Panc1 (cell line): ENCODE measurements at regions not wholly inside any gene's neighbourhood (a gene's known extent, or its start where the extent isn't known, plus 50 kb on each side); places are given as distances from the start of the nearest gene placed in this dataset.

Experiments used
- ATAC-seq: fragments of 200-7000 bp; cut with Tn5 transposase; 2 replicates; pipeline ENCODE4 v1.9.1; 2020; ENCODE audit warnings: mild to moderate bottlenecking, moderate library complexity
- BruUV-seq: library from RNA; stranded (reverse); fragments of 400-500 nt; replicated peaks from 2 replicates; lab custom pipeline; 2021; lab: Mats Ljungman, UMichigan
- CTCF ChIA-PET: fragments of 300-600 bp; sonication (Branson Sonifier 250); formaldehyde crosslinking; loops from one replicate; lab custom pipeline; 2022; ENCODE audit warnings: antibody characterized with exemption; lab: Charles Lee
- POLR2A ChIA-PET: fragments of 300-600 bp; sonication (Branson Sonifier 250); formaldehyde crosslinking; loops from one replicate; lab custom pipeline; 2022; ENCODE audit warnings: antibody characterized with exemption; lab: Charles Lee
- DNase-seq: peaks from one replicate; pipeline ENCODE4 v3.0.0-alpha.2; 2010; ENCODE audit warnings: low read depth, low spot score
- H3K27ac ChIP-seq: 2 replicates; pipeline ENCODE4 v1.5.1; 2011; ENCODE audit warnings: mild to moderate bottlenecking, low read length, inconsistent platforms
- H3K27me3 ChIP-seq: fragments of 200-500 bp; sonication (Bioruptor generic); 2 replicates; pipeline ENCODE4 v1.6.0; 2014; ENCODE audit warnings: low read length, inconsistent platforms; ENCODE audit not compliant: control insufficient read depth, insufficient read depth
- H3K36me3 ChIP-seq: fragments of 200-500 bp; sonication (Bioruptor generic); 2 replicates; pipeline ENCODE4 v1.5.1; 2014; ENCODE audit warnings: inconsistent platforms, mild to moderate bottlenecking, low read length, moderate library complexity; ENCODE audit not compliant: control insufficient read depth, insufficient read depth
- H3K4me1 ChIP-seq: 2 replicates; pipeline ENCODE4 v1.5.1; 2011; ENCODE audit warnings: inconsistent platforms, mild to moderate bottlenecking, low read length, moderate library complexity; ENCODE audit not compliant: control insufficient read depth, insufficient read depth
- H3K4me3 ChIP-seq, 2 experiments: 2 replicates each; pipeline ENCODE4 v1.5.1; 2011 to 2012; ENCODE audit warnings: low read depth in 2 of 2, low read length in 2 of 2, mild to moderate bottlenecking in 2 of 2, inconsistent platforms in 1 of 2, moderate library complexity in 1 of 2
- H3K9me3 ChIP-seq: fragments of 200-500 bp; sonication (Bioruptor generic); 2 replicates; pipeline ENCODE4 v1.5.1; 2014; ENCODE audit warnings: low read depth, mild to moderate bottlenecking, inconsistent platforms, low read length, moderate library complexity; ENCODE audit not compliant: control insufficient read depth, insufficient read depth
- POLR2AphosphoS5 ChIP-seq: IDR thresholded peaks from 2 replicates; pipeline ENCODE4 v1.6.1; 2012; ENCODE audit warnings: mild to moderate bottlenecking, low read depth, low read length, moderate library complexity
- SIN3A ChIP-seq: IDR thresholded peaks from 2 replicates; pipeline ENCODE4 v1.6.1; 2012; ENCODE audit warnings: low read depth, mild to moderate bottlenecking, low read length, moderate library complexity, borderline replicate concordance; ENCODE audit not compliant: insufficient read depth
- TCF7L2 ChIP-seq: IDR thresholded peaks from 2 replicates; pipeline ENCODE4 v1.6.1; 2011; ENCODE audit warnings: mild to moderate bottlenecking, low read depth, low read length, inconsistent platforms
- in situ Hi-C: cut with HindIII; loops from 2 replicates; pipeline ENCODE4 v1.10.0; 2016; ENCODE audit warnings: low sequenced_read_pairs, low pct_unique_long_range_greater_than_20kb
- intact Hi-C: fragments of 100-400 bp; cut with micrococcal nuclease; formaldehyde crosslinking; loops from one replicate; pipeline ENCODE4 v1.10.0; 2022; ENCODE audit not compliant: unreplicated experiment
- TF ChIP-seq, protein P1 (sequence below): fragments of 450-650 bp; IDR thresholded peaks from 2 replicates; pipeline ENCODE4 v1.5.1; 2017; ENCODE audit warnings: mild to moderate bottlenecking
- TF ChIP-seq, protein P2 (sequence below), 2 experiments: IDR thresholded peaks; 2 replicates each; pipeline ENCODE4 v1.6.1; 2011 to 2012; ENCODE audit warnings: low read depth in 2 of 2, control low read depth in 1 of 2, low read length in 1 of 2, mild to moderate bottlenecking in 1 of 2, moderate library complexity in 1 of 2; ENCODE audit not compliant: insufficient read depth in 1 of 2

DNA sequence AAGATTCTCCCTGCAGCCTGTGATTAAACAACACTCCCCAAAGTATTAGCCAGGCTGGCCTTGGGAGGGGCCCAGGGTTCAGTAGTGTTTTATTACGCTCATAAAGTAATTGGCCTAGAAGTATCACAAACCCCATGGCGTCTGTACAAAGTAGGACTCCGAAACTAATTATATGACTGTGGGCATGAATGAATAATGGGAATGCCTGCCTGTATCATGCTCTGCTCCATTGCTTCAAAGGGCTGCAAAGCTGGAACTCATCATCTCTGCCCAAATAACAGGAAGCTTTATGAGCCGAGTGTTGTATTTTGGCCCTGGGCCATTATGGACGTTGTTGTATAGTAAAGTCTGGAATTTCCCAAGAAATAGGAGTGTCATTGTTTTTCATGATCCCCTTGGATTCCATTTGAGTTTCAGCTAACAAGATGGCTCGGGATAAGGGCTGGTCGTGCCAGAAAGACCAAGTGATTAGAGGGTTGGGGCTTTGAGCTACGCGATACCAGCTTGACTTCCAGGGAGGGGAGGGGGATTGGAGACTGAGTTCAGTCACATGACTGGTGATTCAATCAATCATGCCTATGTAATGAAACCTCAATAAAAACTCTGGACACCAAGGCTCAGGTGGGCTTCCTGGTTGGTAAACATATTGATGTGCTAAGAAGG, 65.3 kb upstream of the NPTX2 start:
- no peaks in the 10 kb centered on the region for H3K4me1 ChIP-seq
- no peaks in the 10 kb centered on the region; the same call in 1 of the 2 replicates for H3K9me3 ChIP-seq
- ChIA-PET CTCF (no interaction called here), POLR2A (interaction anchor here (0.6 to 1.2 kb wide), 2 partner anchors 62 to 130 kb away, joined by 3 to 4 read pairs; no protein-coding TSS in a partner anchor)
- H3K4me3 ChIP-seq = no peak overlapping the region
- H3K27ac ChIP-seq = no peak overlapping the region
- TF ChIP-seq, protein P1, sequence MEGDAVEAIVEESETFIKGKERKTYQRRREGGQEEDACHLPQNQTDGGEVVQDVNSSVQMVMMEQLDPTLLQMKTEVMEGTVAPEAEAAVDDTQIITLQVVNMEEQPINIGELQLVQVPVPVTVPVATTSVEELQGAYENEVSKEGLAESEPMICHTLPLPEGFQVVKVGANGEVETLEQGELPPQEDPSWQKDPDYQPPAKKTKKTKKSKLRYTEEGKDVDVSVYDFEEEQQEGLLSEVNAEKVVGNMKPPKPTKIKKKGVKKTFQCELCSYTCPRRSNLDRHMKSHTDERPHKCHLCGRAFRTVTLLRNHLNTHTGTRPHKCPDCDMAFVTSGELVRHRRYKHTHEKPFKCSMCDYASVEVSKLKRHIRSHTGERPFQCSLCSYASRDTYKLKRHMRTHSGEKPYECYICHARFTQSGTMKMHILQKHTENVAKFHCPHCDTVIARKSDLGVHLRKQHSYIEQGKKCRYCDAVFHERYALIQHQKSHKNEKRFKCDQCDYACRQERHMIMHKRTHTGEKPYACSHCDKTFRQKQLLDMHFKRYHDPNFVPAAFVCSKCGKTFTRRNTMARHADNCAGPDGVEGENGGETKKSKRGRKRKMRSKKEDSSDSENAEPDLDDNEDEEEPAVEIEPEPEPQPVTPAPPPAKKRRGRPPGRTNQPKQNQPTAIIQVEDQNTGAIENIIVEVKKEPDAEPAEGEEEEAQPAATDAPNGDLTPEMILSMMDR = no peak
- TF ChIP-seq SIN3A (no peak), POLR2AphosphoS5 (no peak), TCF7L2 (no peak)
- TF ChIP-seq, protein P2, sequence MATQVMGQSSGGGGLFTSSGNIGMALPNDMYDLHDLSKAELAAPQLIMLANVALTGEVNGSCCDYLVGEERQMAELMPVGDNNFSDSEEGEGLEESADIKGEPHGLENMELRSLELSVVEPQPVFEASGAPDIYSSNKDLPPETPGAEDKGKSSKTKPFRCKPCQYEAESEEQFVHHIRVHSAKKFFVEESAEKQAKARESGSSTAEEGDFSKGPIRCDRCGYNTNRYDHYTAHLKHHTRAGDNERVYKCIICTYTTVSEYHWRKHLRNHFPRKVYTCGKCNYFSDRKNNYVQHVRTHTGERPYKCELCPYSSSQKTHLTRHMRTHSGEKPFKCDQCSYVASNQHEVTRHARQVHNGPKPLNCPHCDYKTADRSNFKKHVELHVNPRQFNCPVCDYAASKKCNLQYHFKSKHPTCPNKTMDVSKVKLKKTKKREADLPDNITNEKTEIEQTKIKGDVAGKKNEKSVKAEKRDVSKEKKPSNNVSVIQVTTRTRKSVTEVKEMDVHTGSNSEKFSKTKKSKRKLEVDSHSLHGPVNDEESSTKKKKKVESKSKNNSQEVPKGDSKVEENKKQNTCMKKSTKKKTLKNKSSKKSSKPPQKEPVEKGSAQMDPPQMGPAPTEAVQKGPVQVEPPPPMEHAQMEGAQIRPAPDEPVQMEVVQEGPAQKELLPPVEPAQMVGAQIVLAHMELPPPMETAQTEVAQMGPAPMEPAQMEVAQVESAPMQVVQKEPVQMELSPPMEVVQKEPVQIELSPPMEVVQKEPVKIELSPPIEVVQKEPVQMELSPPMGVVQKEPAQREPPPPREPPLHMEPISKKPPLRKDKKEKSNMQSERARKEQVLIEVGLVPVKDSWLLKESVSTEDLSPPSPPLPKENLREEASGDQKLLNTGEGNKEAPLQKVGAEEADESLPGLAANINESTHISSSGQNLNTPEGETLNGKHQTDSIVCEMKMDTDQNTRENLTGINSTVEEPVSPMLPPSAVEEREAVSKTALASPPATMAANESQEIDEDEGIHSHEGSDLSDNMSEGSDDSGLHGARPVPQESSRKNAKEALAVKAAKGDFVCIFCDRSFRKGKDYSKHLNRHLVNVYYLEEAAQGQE (IDR thresholded peaks at IDR 0.05; ENCODE audit: insufficient read depth in 1 of 2, low read depth in 2 of 2, low read length in 1 of 2) = no peak
- no peak for DNase-seq
- H3K36me3 ChIP-seq = no peaks in the 10 kb centered on the region
- no TSS peak for BruUV-seq
- no peaks in the 10 kb centered on the region for H3K27me3 ChIP-seq
- no peak for ATAC-seq
- in situ Hi-C loops = no loop called here
- intact Hi-C loops = no loop called here

DNA sequence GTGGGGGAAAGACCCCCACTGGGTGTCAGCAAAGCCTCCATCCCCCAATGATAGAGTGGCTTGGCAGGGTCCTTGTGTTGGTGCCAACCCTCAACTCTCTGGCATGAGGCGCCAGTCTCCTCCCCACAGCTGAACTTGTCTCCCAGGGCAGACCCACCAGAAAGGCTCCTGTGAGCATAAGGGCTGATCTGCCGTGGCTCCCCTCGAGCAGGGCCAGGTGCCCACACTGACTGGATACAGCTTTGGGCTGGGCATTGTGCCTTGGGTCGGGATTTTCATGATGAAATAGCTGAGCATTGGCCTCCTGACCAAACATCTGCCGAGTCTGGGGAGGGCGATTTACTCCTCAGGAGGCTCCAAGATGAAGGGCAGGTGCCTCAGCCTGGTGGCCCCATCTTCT, 68.1 kb upstream of the NPTX2 start:
- H3K9me3 ChIP-seq = no peaks in the 10 kb centered on the region; the same call in 1 of the 2 replicates
- CTCF ChIA-PET = no interaction called here
- DNase-seq (no peak), ATAC-seq (0 out of 2 replicates have a peak, but pooled peaks have one; percentile 55)
- H3K27me3 ChIP-seq = no peaks in the 10 kb centered on the region
- H3K4me3 ChIP-seq = no peak overlapping the region
- no peak overlapping the region for H3K27ac ChIP-seq
- H3K36me3 ChIP-seq = no peaks in the 10 kb centered on the region
- intact Hi-C loops (no loop called here), in situ Hi-C loops (no loop called here)
- TF ChIP-seq, protein P2 (IDR thresholded peaks at IDR 0.05; ENCODE audit: insufficient read depth in 1 of 2, low read depth in 2 of 2, low read length in 1 of 2) = no peak
- TF ChIP-seq, protein P1 = no peak
- TF ChIP-seq SIN3A (no peak), TCF7L2 (no peak), POLR2AphosphoS5 (no peak)
- no TSS peak for BruUV-seq
- no peaks in the 10 kb centered on the region for H3K4me1 ChIP-seq
- POLR2A ChIA-PET = no interaction called here
